ENCODE measurements at regions not wholly inside any gene's neighbourhood (a gene's known extent, or its start where the extent isn't known, plus 50 kb on each side); places are given as distances from the start of the nearest gene placed in this dataset.

DNA sequence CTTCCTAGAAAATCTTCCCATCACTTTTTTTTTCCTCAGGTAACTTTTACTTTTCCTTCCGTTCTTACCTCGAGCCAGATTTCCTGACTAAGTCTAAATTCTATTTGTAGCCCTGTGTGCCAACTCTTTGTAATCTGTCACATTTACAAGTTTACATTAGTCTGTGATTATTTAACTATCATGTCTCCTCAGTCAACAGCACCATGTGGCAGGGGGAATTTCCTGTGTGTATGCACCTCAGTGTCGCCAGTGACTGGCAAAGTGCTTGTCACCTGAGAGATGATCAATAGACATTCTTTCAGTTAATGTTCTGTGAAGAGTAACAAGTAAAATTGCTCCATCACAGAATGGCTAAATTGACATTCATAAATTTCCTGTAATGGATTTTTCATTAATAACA is 468.5 kb downstream of the PDGFC start:
- Histone ChIP-seq H3K4me3 (no peak overlapping the region), H3K27ac (no peak overlapping the region), H3K27me3 (no peaks in the 10 kb centered on the region), H3K4me1 (no peaks in the 10 kb centered on the region), H3K9me3 (no peaks in the 10 kb centered on the region), H3K36me3 (no peaks in the 10 kb centered on the region)
- WGBS, 2 donors = 77 to 93% methylated on average over 3 of the region's 3 CpGs
- TF ChIP-seq, protein P1, sequence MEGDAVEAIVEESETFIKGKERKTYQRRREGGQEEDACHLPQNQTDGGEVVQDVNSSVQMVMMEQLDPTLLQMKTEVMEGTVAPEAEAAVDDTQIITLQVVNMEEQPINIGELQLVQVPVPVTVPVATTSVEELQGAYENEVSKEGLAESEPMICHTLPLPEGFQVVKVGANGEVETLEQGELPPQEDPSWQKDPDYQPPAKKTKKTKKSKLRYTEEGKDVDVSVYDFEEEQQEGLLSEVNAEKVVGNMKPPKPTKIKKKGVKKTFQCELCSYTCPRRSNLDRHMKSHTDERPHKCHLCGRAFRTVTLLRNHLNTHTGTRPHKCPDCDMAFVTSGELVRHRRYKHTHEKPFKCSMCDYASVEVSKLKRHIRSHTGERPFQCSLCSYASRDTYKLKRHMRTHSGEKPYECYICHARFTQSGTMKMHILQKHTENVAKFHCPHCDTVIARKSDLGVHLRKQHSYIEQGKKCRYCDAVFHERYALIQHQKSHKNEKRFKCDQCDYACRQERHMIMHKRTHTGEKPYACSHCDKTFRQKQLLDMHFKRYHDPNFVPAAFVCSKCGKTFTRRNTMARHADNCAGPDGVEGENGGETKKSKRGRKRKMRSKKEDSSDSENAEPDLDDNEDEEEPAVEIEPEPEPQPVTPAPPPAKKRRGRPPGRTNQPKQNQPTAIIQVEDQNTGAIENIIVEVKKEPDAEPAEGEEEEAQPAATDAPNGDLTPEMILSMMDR (IDR thresholded peaks at IDR 0.05) = no peak
- no peak for TF ChIP-seq EP300 (IDR thresholded peaks at IDR 0.05)
- no peak for TF ChIP-seq POLR2A (IDR thresholded peaks at IDR 0.05)
- DNase-seq (ENCODE audit: low spot score in 2 of 2) = no peak

DNA sequence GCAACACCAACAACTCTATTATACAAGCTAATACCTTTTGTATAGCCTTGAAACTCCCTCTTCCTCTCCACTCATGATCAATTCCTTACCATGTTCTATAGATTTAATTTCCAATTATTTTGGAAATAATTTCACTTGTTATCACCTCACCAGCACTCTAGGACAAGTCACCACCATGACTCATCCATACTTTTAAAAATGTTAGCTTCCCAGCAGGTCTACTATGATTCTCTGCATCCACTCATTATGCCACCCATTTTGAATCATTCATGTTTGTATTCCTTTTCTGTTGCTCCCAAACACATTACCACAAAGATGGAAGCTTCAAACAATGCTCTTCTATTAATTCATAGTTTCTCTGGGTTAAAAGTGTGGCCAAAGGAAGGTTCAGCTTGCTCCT is 469.6 kb downstream of the PDGFC start:
- Histone ChIP-seq H3K4me1 (no peaks in the 10 kb centered on the region), H3K36me3 (no peaks in the 10 kb centered on the region), H3K4me3 (no peak overlapping the region), H3K27ac (no peak overlapping the region), H3K27me3 (no peaks in the 10 kb centered on the region), H3K9me3 (no peaks in the 10 kb centered on the region)
- no peak for DNase-seq (ENCODE audit: low spot score in 2 of 2)
- TF ChIP-seq EP300 (IDR thresholded peaks at IDR 0.05) (no peak), POLR2A (IDR thresholded peaks at IDR 0.05) (no peak)
- TF ChIP-seq, protein P1 (IDR thresholded peaks at IDR 0.05) = no peak

DNA sequence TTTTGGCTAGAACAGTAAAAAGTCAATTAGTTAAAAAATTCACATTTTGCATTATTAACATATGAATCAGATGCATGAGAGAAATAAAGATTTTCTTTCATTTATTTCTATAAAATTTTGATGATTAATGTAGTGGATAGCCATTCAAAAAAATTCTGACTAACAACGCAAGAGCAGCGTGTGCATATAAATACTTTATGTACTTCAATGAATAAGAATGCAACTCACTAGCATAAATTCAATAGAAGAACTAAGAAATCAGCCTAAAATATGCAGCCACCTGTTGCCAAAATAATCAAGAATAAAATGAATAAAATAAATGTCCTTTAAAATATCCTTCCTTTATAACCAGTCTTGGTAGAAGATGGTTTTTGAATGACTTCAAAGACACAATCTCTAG is 471.9 kb downstream of the PDGFC start:
- TF ChIP-seq, protein P1 (IDR thresholded peaks at IDR 0.05) = no peak
- TF ChIP-seq POLR2A (IDR thresholded peaks at IDR 0.05) (no peak), EP300 (IDR thresholded peaks at IDR 0.05) (no peak)
- Histone ChIP-seq H3K4me3 (no peak overlapping the region), H3K36me3 (no peaks in the 10 kb centered on the region), H3K4me1 (no peaks in the 10 kb centered on the region), H3K27ac (no peak overlapping the region), H3K27me3 (no peaks in the 10 kb centered on the region), H3K9me3 (no peaks in the 10 kb centered on the region)
- 43 to 56% methylated on average over 2 of the region's 2 CpGs for WGBS, 2 donors
- no peak for DNase-seq (ENCODE audit: low spot score in 2 of 2)

DNA sequence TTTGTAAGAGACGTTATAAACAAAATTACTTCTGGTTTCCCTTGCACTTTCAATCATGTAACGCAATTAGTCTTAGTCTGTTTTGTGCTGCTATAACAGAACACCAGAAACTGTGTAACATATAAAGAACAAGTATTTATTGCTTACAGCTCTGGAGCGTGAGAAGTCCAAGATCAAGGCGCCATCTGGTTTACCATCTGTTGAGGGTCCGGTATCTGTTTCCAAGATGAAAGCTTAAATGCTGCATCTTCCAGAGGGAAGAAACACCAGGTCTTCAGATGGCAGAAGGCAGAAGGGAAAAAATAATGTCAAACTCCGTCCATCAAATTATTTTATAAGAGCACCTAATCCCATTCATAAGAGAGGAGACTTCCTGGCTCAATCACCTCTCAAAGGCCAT is 474.1 kb downstream of the PDGFC start:
- H3K27me3 ChIP-seq = no peaks in the 10 kb centered on the region
- H3K27ac ChIP-seq = no peak overlapping the region
- H3K4me1 ChIP-seq = no peaks in the 10 kb centered on the region
- no peaks in the 10 kb centered on the region for H3K9me3 ChIP-seq
- H3K4me3 ChIP-seq = no peak overlapping the region
- TF ChIP-seq, protein P1 (IDR thresholded peaks at IDR 0.05) = no peak
- TF ChIP-seq POLR2A (IDR thresholded peaks at IDR 0.05) (no peak), EP300 (IDR thresholded peaks at IDR 0.05) (no peak)
- WGBS, 2 donors = 88 to 91% methylated on average over 6 of the region's 6 CpGs
- DNase-seq (ENCODE audit: low spot score in 2 of 2) = no peak
- no peaks in the 10 kb centered on the region for H3K36me3 ChIP-seq

DNA sequence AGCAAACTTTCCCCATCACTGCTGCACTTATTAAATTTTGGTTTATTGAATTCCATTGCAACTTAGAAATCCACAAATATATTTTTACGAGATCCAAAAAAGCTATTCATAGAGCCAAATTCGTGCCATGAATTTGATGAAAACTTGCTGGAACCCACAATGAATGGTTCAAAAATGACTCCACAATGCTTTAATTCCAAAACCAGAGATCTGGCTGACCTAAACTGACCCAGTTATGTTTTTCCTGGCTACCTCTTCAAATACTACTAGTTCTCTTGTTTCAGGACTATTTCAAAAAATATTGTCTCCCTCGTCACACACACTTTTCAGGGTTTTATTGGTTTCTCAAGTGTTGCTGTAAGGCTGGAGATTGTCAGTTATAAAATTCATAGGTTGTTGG is 474.8 kb downstream of the PDGFC start:
- no peaks in the 10 kb centered on the region for H3K36me3 ChIP-seq
- H3K27ac ChIP-seq = no peak overlapping the region
- WGBS, 2 donors = 43 to 60% methylated on average over 3 of the region's 3 CpGs
- no peak for DNase-seq (ENCODE audit: low spot score in 2 of 2)
- no peaks in the 10 kb centered on the region for H3K4me1 ChIP-seq
- TF ChIP-seq, protein P1 (IDR thresholded peaks at IDR 0.05) = no peak
- TF ChIP-seq EP300 (IDR thresholded peaks at IDR 0.05) = no peak
- TF ChIP-seq POLR2A (IDR thresholded peaks at IDR 0.05) = no peak
- H3K9me3 ChIP-seq = no peaks in the 10 kb centered on the region
- H3K4me3 ChIP-seq = no peak overlapping the region
- no peaks in the 10 kb centered on the region for H3K27me3 ChIP-seq
